NOMO-1 treated with DMSO at 0.1 percent for 48 hours (cell line): ENCODE measurements at regions not wholly inside any gene's neighbourhood (a gene's known extent, or its start where the extent isn't known, plus 50 kb on each side); places are given as distances from the start of the nearest gene placed in this dataset.
"Not testable (repeated sequence)": the region's sequence is repeated elsewhere in the genome, so short reads cannot be mapped to it uniquely, and the experiment has no call there.

Experiments
- DNase-seq: peaks from one replicate; lab custom pipeline; 2025; ENCODE audit not compliant: unreplicated experiment; lab: John Stamatoyannopoulos, UW

GRCh38 chrX:65831268-65831667 lies 163.8 kb downstream of the MSN start:
- no peak for DNase-seq

- DNase-seq: no peak
Measured at GRCh38 chrX:65828599-65828998, 161.1 kb downstream of the MSN start.

- DNase-seq: not testable (repeated sequence)
Measured at GRCh38 chrX:65825226-65825625, 157.8 kb downstream of the MSN start.

GRCh38 chrX:65821721-65822496 lies 154.5 kb downstream of the MSN start:
- peak; percentile 32 for DNase-seq

- DNase-seq: not testable (repeated sequence)
Measured at GRCh38 chrX:65819983-65820382, 152.5 kb downstream of the MSN start.

- no peak for DNase-seq
Measured at GRCh38 chrX:65813245-65813644, 145.8 kb downstream of the MSN start.

GRCh38 chrX:65811558-65812228 lies 144.2 kb downstream of the MSN start:
- no peak for DNase-seq
